Gastroesophageal sphincter (tissue), 4 donors: ENCODE measurements at regions not wholly inside any gene's neighbourhood (a gene's known extent, or its start where the extent isn't known, plus 50 kb on each side); places are given as distances from the start of the nearest gene placed in this dataset.

Experiments
- ATAC-seq: fragments of 150-250 bp; one replicate; pipeline ENCODE4 v1.9.1; 2016; ENCODE audit warnings: mild to moderate bottlenecking, moderate library complexity
- H3K27ac ChIP-seq, 4 donors: fragments of 200-600 bp; sonication (generic) in 3 of 4; 1 replicate in 3 of 4; 2 replicates in 1 of 4; pipeline ENCODE4 v1.5.1; 2016 to 2019
- H3K27me3 ChIP-seq: fragments of 200-600 bp; sonication (generic); one replicate; pipeline ENCODE4 v1.5.1; 2019
- H3K36me3 ChIP-seq, 2 donors: fragments of 200-600 bp; sonication (generic); one replicate each; pipeline ENCODE4 v1.5.1; 2019; ENCODE audit warnings: control low read depth in 1 of 2
- H3K4me1 ChIP-seq, 3 donors: fragments of 200-600 bp; sonication (generic); 1 replicate in 2 of 3; 2 replicates in 1 of 3; pipeline ENCODE4 v1.5.1; 2016 to 2019; ENCODE audit warnings: control low read depth in 2 of 3
- H3K4me3 ChIP-seq, 2 donors: fragments of 200-600 bp; sonication (generic); one replicate each; pipeline ENCODE4 v1.5.1; 2019; ENCODE audit warnings: mild to moderate bottlenecking in 1 of 2, moderate library complexity in 1 of 2
- H3K9me3 ChIP-seq, 3 donors: fragments of 200-600 bp; sonication (generic); one replicate each; pipeline ENCODE4 v1.5.1; 2017 to 2019; ENCODE audit warnings: control low read depth in 2 of 3
- EP300 ChIP-seq: sonication (generic); formaldehyde crosslinking; IDR thresholded peaks from one replicate; pipeline ENCODE4 v1.6.1; 2017; ENCODE audit warnings: antibody characterized with exemption, mild to moderate bottlenecking
- POLR2A ChIP-seq, 2 donors: fragments of 450-650 bp; IDR thresholded peaks; one replicate each; pipeline ENCODE4 v1.6.1; 2017; ENCODE audit warnings: antibody characterized with exemption in 2 of 2, mild to moderate bottlenecking in 2 of 2, moderate library complexity in 1 of 2
- POLR2AphosphoS5 ChIP-seq: sonication (generic); formaldehyde crosslinking; IDR thresholded peaks from one replicate; pipeline ENCODE4 v1.6.1; 2017; ENCODE audit warnings: antibody characterized with exemption
- WGBS, 2 donors: methylation state at CpG; one replicate each; pipeline ENCODE4 v1.1.5; 2018; ENCODE audit warnings: low coverage in 1 of 2; 5-methylcytosine and 5-hydroxymethylcytosine counted together
- TF ChIP-seq, protein P1 (sequence below), 4 experiments: fragments of 200-600 bp in 2 of 4; fragments of 450-650 bp in 2 of 4; sonication (generic) in 1 of 4; IDR thresholded peaks; one replicate each; pipeline ENCODE4 v1.5.1; 2017 to 2019; ENCODE audit warnings: antibody characterized with exemption in 4 of 4, mild to moderate bottlenecking in 2 of 4, moderate library complexity in 2 of 4

GRCh38 chr18:78327643-78328042 lies 652.0 kb upstream of the SALL3 start:
- TF ChIP-seq, protein P1, sequence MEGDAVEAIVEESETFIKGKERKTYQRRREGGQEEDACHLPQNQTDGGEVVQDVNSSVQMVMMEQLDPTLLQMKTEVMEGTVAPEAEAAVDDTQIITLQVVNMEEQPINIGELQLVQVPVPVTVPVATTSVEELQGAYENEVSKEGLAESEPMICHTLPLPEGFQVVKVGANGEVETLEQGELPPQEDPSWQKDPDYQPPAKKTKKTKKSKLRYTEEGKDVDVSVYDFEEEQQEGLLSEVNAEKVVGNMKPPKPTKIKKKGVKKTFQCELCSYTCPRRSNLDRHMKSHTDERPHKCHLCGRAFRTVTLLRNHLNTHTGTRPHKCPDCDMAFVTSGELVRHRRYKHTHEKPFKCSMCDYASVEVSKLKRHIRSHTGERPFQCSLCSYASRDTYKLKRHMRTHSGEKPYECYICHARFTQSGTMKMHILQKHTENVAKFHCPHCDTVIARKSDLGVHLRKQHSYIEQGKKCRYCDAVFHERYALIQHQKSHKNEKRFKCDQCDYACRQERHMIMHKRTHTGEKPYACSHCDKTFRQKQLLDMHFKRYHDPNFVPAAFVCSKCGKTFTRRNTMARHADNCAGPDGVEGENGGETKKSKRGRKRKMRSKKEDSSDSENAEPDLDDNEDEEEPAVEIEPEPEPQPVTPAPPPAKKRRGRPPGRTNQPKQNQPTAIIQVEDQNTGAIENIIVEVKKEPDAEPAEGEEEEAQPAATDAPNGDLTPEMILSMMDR (IDR thresholded peaks at IDR 0.05) = no peak
- TF ChIP-seq EP300 = no peak
- H3K4me3 ChIP-seq = no peak overlapping the region
- ATAC-seq = no peak
- H3K9me3 ChIP-seq = no peaks in the 10 kb centered on the region
- WGBS, 2 donors = 86 to 90% methylated on average over 3 to 8 of the region's 8 CpGs
- H3K27ac ChIP-seq = no peak overlapping the region
- no peaks in the 10 kb centered on the region for H3K36me3 ChIP-seq
- H3K4me1 ChIP-seq = no peaks in the 10 kb centered on the region
- H3K27me3 ChIP-seq = peaks cover 9% of the 10 kb centered on the region

- H3K36me3 ChIP-seq = no peaks in the 10 kb centered on the region
- no peaks in the 10 kb centered on the region for H3K27me3 ChIP-seq
- no peak for ATAC-seq
- H3K9me3 ChIP-seq = no peaks in the 10 kb centered on the region
- no peak overlapping the region for H3K27ac ChIP-seq
- WGBS, 2 donors = 77 to 88% methylated on average over 9 to 10 of the region's 10 CpGs
- TF ChIP-seq POLR2A (IDR thresholded peaks at IDR 0.05) = no peak
- TF ChIP-seq POLR2AphosphoS5 = no peak
- TF ChIP-seq, protein P1 (IDR thresholded peaks at IDR 0.05) = no peak
- no peak for TF ChIP-seq EP300
- H3K4me1 ChIP-seq = no peaks in the 10 kb centered on the region
- H3K4me3 ChIP-seq = no peak overlapping the region
Measured at GRCh38 chr18:78330766-78331165, 648.9 kb upstream of the SALL3 start.

DNA sequence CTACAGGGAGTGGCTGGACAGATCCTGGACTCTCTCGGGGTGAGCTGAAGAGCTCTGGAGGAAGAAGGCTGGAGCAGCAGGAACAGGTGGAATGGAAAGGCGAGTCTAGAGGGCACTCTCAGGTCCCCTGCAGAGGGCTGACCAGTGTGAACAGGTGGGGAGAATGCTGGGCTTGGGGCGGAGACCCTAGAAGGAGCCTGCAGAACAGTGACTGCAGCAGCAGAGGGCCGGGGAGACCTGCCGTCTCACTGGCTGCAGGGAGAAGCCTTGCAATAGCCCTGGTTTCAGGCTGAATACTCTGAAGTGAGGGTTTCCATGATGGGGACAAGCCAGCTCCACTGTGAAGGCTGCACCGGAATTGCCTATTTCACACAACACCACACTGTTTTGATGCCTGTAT lies 626.7 kb upstream of the SALL3 start:
- no peak overlapping the region for H3K27ac ChIP-seq
- peaks cover 10% of the 10 kb centered on the region for H3K27me3 ChIP-seq
- 88 to 100% methylated on average over 1 to 6 of the region's 6 CpGs for WGBS, 2 donors
- H3K9me3 ChIP-seq = no peaks in the 10 kb centered on the region
- H3K4me1 ChIP-seq = no peaks in the 10 kb centered on the region
- no peaks in the 10 kb centered on the region for H3K36me3 ChIP-seq
- no peak overlapping the region for H3K4me3 ChIP-seq
- TF ChIP-seq EP300 (no peak), POLR2A (IDR thresholded peaks at IDR 0.05) (no peak), POLR2AphosphoS5 (no peak)
- TF ChIP-seq, protein P1 (IDR thresholded peaks at IDR 0.05) = no peak
- no peak for ATAC-seq

- peaks cover 0 to 28% (median 0%) of the 10 kb centered on the region in 3 donors for H3K9me3 ChIP-seq
- no peak overlapping the region for H3K4me3 ChIP-seq
- no peak overlapping the region for H3K27ac ChIP-seq
- no peaks in the 10 kb centered on the region for H3K36me3 ChIP-seq
- H3K27me3 ChIP-seq = peaks cover 20% of the 10 kb centered on the region
- no peaks in the 10 kb centered on the region for H3K4me1 ChIP-seq
- TF ChIP-seq, protein P1 (IDR thresholded peaks at IDR 0.05) = no peak
- no peak for TF ChIP-seq POLR2A (IDR thresholded peaks at IDR 0.05)
- no peak for TF ChIP-seq EP300
- TF ChIP-seq POLR2AphosphoS5 = no peak
- ATAC-seq = no peak
- WGBS, 2 donors = 70 to 90% methylated on average over 2 to 3 of the region's 15 CpGs
Measured at GRCh38 chr18:78362198-78362597, 617.4 kb upstream of the SALL3 start.

DNA sequence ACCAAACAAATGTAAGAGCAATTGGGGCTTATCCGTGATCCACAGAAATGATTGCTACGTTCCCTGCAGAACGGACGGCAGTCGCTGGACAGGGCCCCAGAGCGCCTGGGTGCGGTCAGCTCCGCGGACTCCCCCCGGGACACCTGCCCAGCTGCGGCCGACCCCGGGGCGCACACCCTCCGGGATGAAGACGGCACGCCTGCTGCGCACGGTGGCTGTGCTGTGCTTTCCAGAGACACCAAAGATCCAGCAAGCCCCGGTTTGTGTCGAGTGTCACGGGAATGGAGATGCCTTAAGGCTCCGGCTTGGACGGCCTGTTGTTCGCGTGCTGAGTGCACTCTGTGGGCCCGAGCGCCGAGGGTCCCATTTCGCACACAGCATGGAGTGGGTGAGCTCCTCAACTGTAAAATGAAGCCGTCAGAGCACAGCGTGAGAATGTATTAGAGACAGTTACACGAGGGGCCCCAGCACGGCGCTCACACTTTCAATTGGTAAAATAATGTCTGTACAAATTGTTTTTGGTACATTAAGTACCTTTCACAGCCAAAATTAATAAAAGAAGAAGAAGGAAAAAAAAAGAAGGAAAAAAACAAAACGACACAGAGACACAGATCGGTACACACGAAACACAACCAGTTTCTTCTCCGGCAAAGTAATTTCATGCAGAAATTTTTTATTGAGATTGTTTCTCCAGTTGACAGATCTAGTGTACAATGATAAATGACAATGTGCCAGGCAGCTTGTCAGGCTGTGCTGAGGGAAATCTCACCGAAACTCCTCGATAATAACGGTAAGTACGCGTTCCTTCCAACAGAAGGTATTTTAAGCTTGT lies 615.8 kb upstream of the SALL3 start:
- Histone ChIP-seq H3K4me1 (no peaks in the 10 kb centered on the region), H3K36me3 (no peaks in the 10 kb centered on the region), H3K4me3 (no peak overlapping the region), H3K27me3 (peaks cover 20% of the 10 kb centered on the region), H3K27ac (no peak overlapping the region), H3K9me3 (peaks cover 0 to 20% (median 0%) of the 10 kb centered on the region in 3 donors)
- TF ChIP-seq POLR2AphosphoS5 (no peak), POLR2A (IDR thresholded peaks at IDR 0.05) (no peak), EP300 (no peak)
- TF ChIP-seq, protein P1 (IDR thresholded peaks at IDR 0.05) = no peak
- ATAC-seq = no peak
- WGBS, 2 donors = 75 to 93% methylated on average over 12 to 19 of the region's 44 CpGs
